Activated T-cell treated with anti-CD3 and anti-CD28 coated beads, Interleukin-2, amount 50 U/mL, for 4 hours (primary cell): ENCODE measurements at regions not wholly inside any gene's neighbourhood (a gene's known extent, or its start where the extent isn't known, plus 50 kb on each side); places are given as distances from the start of the nearest gene placed in this dataset.
A peak's percentile ranks its signal among the peaks of the same experiment; 100 is the strongest.
"Not testable (repeated sequence)": the region's sequence is repeated elsewhere in the genome, so short reads cannot be mapped to it uniquely, and the experiment has no call there.

Experiments
- ATAC-seq, 2 donors: fragments of 200-7000 bp; cut with Tn5 transposase; one replicate each; pipeline ENCODE4 v1.10.0; 2021
- DNase-seq: peaks from one replicate; pipeline ENCODE4 v3.0.0-alpha.2; 2020
- H3K27me3 Mint-ChIP-seq: one replicate; pipeline ENCODE4 v1.8.0; 2021; ENCODE audit warnings: low read depth, mixed read lengths
- H3K36me3 Mint-ChIP-seq: one replicate; pipeline ENCODE4 v1.8.0; 2022; ENCODE audit warnings: mixed read lengths; ENCODE audit not compliant: insufficient read depth
- H3K4me1 Mint-ChIP-seq: one replicate; pipeline ENCODE4 v1.8.0; 2021; ENCODE audit warnings: low read depth, mixed read lengths
- H3K4me3 Mint-ChIP-seq: one replicate; pipeline ENCODE4 v1.8.0; 2021; ENCODE audit warnings: mild to moderate bottlenecking, moderate library complexity, mixed read lengths
- H3K9me3 Mint-ChIP-seq: one replicate; pipeline ENCODE4 v1.8.0; 2021; ENCODE audit warnings: mixed read lengths

GRCh38 chr1:60888126-60888525 is 194.2 kb upstream of the NFIA start:
- H3K9me3 Mint-ChIP-seq, result no peaks in the 10 kb centered on the region
- H3K27me3 Mint-ChIP-seq, result peaks cover 1% of the 10 kb centered on the region
- no peaks in the 10 kb centered on the region for H3K36me3 Mint-ChIP-seq
- ATAC-seq, result no peak
- DNase-seq, result no peak
- H3K4me3 Mint-ChIP-seq, result no peak overlapping the region
- no peaks in the 10 kb centered on the region for H3K4me1 Mint-ChIP-seq

- ATAC-seq (peak in 1 of 2 donors; percentile 30), DNase-seq (no peak)
- H3K27me3 Mint-ChIP-seq, result peaks cover 1% of the 10 kb centered on the region
- H3K36me3 Mint-ChIP-seq, result no peaks in the 10 kb centered on the region
- no peaks in the 10 kb centered on the region for H3K4me1 Mint-ChIP-seq
- no peaks in the 10 kb centered on the region for H3K9me3 Mint-ChIP-seq
- H3K4me3 Mint-ChIP-seq, result no peak overlapping the region
Measured at GRCh38 chr1:60886793-60887331, 195.5 kb upstream of the NFIA start.

- Mint-ChIP-seq H3K27me3 (peaks cover 3% of the 10 kb centered on the region), H3K4me3 (no peak overlapping the region), H3K9me3 (no peaks in the 10 kb centered on the region), H3K4me1 (no peaks in the 10 kb centered on the region), H3K36me3 (no peaks in the 10 kb centered on the region)
- DNase-seq, result no peak
- no peak for ATAC-seq
Measured at GRCh38 chr1:60886090-60886489, 196.3 kb upstream of the NFIA start.

- H3K4me3 Mint-ChIP-seq, result no peak overlapping the region
- no peaks in the 10 kb centered on the region for H3K9me3 Mint-ChIP-seq
- H3K27me3 Mint-ChIP-seq, result peaks cover 11% of the 10 kb centered on the region
- DNase-seq (no peak), ATAC-seq (no peak)
- no peaks in the 10 kb centered on the region for H3K4me1 Mint-ChIP-seq
- H3K36me3 Mint-ChIP-seq, result no peaks in the 10 kb centered on the region
Measured at GRCh38 chr1:60880202-60880601, 202.2 kb upstream of the NFIA start.

- no peaks in the 10 kb centered on the region for H3K36me3 Mint-ChIP-seq
- peaks cover 11% of the 10 kb centered on the region for H3K27me3 Mint-ChIP-seq
- H3K9me3 Mint-ChIP-seq, result no peaks in the 10 kb centered on the region
- DNase-seq (no peak), ATAC-seq (no peak)
- H3K4me1 Mint-ChIP-seq, result no peaks in the 10 kb centered on the region
- H3K4me3 Mint-ChIP-seq, result no peak overlapping the region
Measured at GRCh38 chr1:60878323-60878722, 204.0 kb upstream of the NFIA start.

- peaks cover 11% of the 10 kb centered on the region for H3K27me3 Mint-ChIP-seq
- ATAC-seq (no peak), DNase-seq (no peak)
- no peaks in the 10 kb centered on the region for H3K4me1 Mint-ChIP-seq
- H3K36me3 Mint-ChIP-seq, result no peaks in the 10 kb centered on the region
- H3K4me3 Mint-ChIP-seq, result no peak overlapping the region
- no peaks in the 10 kb centered on the region for H3K9me3 Mint-ChIP-seq
Measured at GRCh38 chr1:60877376-60877775, 205.0 kb upstream of the NFIA start.

- ATAC-seq (no peak), DNase-seq (no peak)
- H3K4me1 Mint-ChIP-seq, result no peaks in the 10 kb centered on the region
- H3K27me3 Mint-ChIP-seq, result peaks cover 11% of the 10 kb centered on the region
- H3K4me3 Mint-ChIP-seq, result no peak overlapping the region
- H3K36me3 Mint-ChIP-seq, result no peaks in the 10 kb centered on the region
- no peaks in the 10 kb centered on the region for H3K9me3 Mint-ChIP-seq
Measured at GRCh38 chr1:60876952-60877351, 205.4 kb upstream of the NFIA start.

GRCh38 chr1:60875138-60875537 is 207.2 kb upstream of the NFIA start:
- H3K27me3 Mint-ChIP-seq, result peaks cover 8% of the 10 kb centered on the region
- H3K4me1 Mint-ChIP-seq, result no peaks in the 10 kb centered on the region
- H3K36me3 Mint-ChIP-seq, result no peaks in the 10 kb centered on the region
- no peak for ATAC-seq
- DNase-seq, result no peak
- H3K9me3 Mint-ChIP-seq, result no peaks in the 10 kb centered on the region
- H3K4me3 Mint-ChIP-seq, result no peak overlapping the region

- no peak for DNase-seq
- Mint-ChIP-seq H3K27me3 (peaks cover 8% of the 10 kb centered on the region), H3K9me3 (no peaks in the 10 kb centered on the region), H3K4me3 (no peak overlapping the region), H3K36me3 (no peaks in the 10 kb centered on the region), H3K4me1 (no peaks in the 10 kb centered on the region)
- peak; percentile 48 to 52 for ATAC-seq
Measured at GRCh38 chr1:60874718-60875117, 207.6 kb upstream of the NFIA start.

GRCh38 chr1:60873396-60873795 is 209.0 kb upstream of the NFIA start:
- not testable (repeated sequence) for H3K9me3 Mint-ChIP-seq, ATAC-seq, DNase-seq, H3K4me1 Mint-ChIP-seq, H3K4me3 Mint-ChIP-seq, H3K27me3 Mint-ChIP-seq, H3K36me3 Mint-ChIP-seq

- no peaks in the 10 kb centered on the region for H3K9me3 Mint-ChIP-seq
- H3K36me3 Mint-ChIP-seq, result no peaks in the 10 kb centered on the region
- DNase-seq (no peak), ATAC-seq (no peak)
- H3K4me1 Mint-ChIP-seq, result no peaks in the 10 kb centered on the region
- H3K27me3 Mint-ChIP-seq, result peaks cover 6% of the 10 kb centered on the region
- H3K4me3 Mint-ChIP-seq, result no peak overlapping the region
Measured at GRCh38 chr1:60872426-60873054, 209.8 kb upstream of the NFIA start.

GRCh38 chr1:60870269-60870865 is 212.0 kb upstream of the NFIA start:
- no peak for DNase-seq
- no peaks in the 10 kb centered on the region for H3K4me1 Mint-ChIP-seq
- no peak overlapping the region for H3K4me3 Mint-ChIP-seq
- no peaks in the 10 kb centered on the region for H3K9me3 Mint-ChIP-seq
- peaks cover 2% of the 10 kb centered on the region for H3K27me3 Mint-ChIP-seq
- H3K36me3 Mint-ChIP-seq, result no peaks in the 10 kb centered on the region
- no peak for ATAC-seq

GRCh38 chr1:60868901-60869663 is 213.3 kb upstream of the NFIA start:
- Mint-ChIP-seq H3K4me1 (no peaks in the 10 kb centered on the region), H3K27me3 (peaks cover 2% of the 10 kb centered on the region), H3K4me3 (no peak overlapping the region), H3K36me3 (no peaks in the 10 kb centered on the region), H3K9me3 (no peaks in the 10 kb centered on the region)
- DNase-seq (no peak), ATAC-seq (no peak)

GRCh38 chr1:60867782-60868181 is 214.6 kb upstream of the NFIA start:
- Mint-ChIP-seq H3K4me1 (no peaks in the 10 kb centered on the region), H3K9me3 (no peaks in the 10 kb centered on the region), H3K27me3 (peaks cover 2% of the 10 kb centered on the region), H3K36me3 (no peaks in the 10 kb centered on the region), H3K4me3 (no peak overlapping the region)
- ATAC-seq (no peak), DNase-seq (no peak)
